H1 (cell line): ENCODE measurements at regions not wholly inside any gene's neighbourhood (a gene's known extent, or its start where the extent isn't known, plus 50 kb on each side); places are given as distances from the start of the nearest gene placed in this dataset.

Experiments used
- KDM4A ChIP-seq: IDR thresholded peaks from one replicate; pipeline ENCODE4 v1.7.1; 2012; ENCODE audit warnings: low read depth, mild to moderate bottlenecking, moderate library complexity, low read length, inconsistent platforms; ENCODE audit not compliant: severe bottlenecking
- SUZ12 ChIP-seq: fragments of 200-600 bp; sonication (generic); IDR thresholded peaks from 2 replicates; pipeline ENCODE4 v1.6.1; 2012; ENCODE audit warnings: mild to moderate bottlenecking, inconsistent platforms, low read length, moderate library complexity, mixed read lengths
- USF2 ChIP-seq: IDR thresholded peaks from 2 replicates; pipeline ENCODE4 v1.6.1; 2011; ENCODE audit warnings: low read length, improper control_type of control experiment
- TF ChIP-seq, protein P1 (sequence below): fragments of 300-600 bp; sonication (generic); IDR thresholded peaks from 2 replicates; pipeline ENCODE4 v1.7.1; 2012; ENCODE audit warnings: low read length, moderate library complexity, mild to moderate bottlenecking, inconsistent platforms; ENCODE audit not compliant: insufficient replicate concordance

DNA sequence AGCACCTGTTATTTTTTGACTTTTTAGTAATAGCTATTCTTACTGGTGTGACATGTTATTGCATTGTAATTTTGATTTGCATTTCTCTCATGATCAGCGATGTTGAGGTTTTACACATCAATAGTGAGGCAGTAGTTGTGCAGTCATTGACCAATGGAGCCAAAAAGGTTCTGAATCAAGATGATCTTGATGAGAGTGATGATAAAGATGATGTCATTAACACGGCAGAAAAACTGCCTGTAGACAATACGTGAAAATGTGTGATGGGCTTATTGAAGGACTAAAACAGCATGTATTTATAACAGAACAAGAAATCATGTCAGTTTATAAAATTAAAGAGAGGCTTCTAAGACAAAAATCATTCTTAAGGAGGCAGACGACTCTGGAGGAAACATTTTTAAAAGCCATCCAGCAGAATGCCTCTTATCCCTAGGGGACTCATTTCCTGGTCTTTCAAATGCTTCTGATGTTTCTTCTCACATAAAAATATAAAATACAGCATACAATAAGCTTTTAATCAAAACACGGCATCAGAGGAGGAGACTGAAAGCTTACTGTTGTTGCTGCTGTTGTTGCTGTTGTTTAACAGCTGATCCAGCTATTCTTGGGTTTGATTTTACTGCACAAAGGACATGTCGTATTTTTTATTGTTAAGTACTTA, 400.3 kb downstream of the LTN1 start (continued):
- TF ChIP-seq, protein P1, sequence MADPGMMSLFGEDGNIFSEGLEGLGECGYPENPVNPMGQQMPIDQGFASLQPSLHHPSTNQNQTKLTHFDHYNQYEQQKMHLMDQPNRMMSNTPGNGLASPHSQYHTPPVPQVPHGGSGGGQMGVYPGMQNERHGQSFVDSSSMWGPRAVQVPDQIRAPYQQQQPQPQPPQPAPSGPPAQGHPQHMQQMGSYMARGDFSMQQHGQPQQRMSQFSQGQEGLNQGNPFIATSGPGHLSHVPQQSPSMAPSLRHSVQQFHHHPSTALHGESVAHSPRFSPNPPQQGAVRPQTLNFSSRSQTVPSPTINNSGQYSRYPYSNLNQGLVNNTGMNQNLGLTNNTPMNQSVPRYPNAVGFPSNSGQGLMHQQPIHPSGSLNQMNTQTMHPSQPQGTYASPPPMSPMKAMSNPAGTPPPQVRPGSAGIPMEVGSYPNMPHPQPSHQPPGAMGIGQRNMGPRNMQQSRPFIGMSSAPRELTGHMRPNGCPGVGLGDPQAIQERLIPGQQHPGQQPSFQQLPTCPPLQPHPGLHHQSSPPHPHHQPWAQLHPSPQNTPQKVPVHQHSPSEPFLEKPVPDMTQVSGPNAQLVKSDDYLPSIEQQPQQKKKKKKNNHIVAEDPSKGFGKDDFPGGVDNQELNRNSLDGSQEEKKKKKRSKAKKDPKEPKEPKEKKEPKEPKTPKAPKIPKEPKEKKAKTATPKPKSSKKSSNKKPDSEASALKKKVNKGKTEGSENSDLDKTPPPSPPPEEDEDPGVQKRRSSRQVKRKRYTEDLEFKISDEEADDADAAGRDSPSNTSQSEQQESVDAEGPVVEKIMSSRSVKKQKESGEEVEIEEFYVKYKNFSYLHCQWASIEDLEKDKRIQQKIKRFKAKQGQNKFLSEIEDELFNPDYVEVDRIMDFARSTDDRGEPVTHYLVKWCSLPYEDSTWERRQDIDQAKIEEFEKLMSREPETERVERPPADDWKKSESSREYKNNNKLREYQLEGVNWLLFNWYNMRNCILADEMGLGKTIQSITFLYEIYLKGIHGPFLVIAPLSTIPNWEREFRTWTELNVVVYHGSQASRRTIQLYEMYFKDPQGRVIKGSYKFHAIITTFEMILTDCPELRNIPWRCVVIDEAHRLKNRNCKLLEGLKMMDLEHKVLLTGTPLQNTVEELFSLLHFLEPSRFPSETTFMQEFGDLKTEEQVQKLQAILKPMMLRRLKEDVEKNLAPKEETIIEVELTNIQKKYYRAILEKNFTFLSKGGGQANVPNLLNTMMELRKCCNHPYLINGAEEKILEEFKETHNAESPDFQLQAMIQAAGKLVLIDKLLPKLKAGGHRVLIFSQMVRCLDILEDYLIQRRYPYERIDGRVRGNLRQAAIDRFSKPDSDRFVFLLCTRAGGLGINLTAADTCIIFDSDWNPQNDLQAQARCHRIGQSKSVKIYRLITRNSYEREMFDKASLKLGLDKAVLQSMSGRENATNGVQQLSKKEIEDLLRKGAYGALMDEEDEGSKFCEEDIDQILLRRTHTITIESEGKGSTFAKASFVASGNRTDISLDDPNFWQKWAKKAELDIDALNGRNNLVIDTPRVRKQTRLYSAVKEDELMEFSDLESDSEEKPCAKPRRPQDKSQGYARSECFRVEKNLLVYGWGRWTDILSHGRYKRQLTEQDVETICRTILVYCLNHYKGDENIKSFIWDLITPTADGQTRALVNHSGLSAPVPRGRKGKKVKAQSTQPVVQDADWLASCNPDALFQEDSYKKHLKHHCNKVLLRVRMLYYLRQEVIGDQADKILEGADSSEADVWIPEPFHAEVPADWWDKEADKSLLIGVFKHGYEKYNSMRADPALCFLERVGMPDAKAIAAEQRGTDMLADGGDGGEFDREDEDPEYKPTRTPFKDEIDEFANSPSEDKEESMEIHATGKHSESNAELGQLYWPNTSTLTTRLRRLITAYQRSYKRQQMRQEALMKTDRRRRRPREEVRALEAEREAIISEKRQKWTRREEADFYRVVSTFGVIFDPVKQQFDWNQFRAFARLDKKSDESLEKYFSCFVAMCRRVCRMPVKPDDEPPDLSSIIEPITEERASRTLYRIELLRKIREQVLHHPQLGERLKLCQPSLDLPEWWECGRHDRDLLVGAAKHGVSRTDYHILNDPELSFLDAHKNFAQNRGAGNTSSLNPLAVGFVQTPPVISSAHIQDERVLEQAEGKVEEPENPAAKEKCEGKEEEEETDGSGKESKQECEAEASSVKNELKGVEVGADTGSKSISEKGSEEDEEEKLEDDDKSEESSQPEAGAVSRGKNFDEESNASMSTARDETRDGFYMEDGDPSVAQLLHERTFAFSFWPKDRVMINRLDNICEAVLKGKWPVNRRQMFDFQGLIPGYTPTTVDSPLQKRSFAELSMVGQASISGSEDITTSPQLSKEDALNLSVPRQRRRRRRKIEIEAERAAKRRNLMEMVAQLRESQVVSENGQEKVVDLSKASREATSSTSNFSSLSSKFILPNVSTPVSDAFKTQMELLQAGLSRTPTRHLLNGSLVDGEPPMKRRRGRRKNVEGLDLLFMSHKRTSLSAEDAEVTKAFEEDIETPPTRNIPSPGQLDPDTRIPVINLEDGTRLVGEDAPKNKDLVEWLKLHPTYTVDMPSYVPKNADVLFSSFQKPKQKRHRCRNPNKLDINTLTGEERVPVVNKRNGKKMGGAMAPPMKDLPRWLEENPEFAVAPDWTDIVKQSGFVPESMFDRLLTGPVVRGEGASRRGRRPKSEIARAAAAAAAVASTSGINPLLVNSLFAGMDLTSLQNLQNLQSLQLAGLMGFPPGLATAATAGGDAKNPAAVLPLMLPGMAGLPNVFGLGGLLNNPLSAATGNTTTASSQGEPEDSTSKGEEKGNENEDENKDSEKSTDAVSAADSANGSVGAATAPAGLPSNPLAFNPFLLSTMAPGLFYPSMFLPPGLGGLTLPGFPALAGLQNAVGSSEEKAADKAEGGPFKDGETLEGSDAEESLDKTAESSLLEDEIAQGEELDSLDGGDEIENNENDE, result no peak
- TF ChIP-seq SUZ12 (no peak), USF2 (no peak), KDM4A (no peak)
